ENCODE measurements at regions not wholly inside any gene's neighbourhood (a gene's known extent, or its start where the extent isn't known, plus 50 kb on each side); places are given as distances from the start of the nearest gene placed in this dataset.

DNA sequence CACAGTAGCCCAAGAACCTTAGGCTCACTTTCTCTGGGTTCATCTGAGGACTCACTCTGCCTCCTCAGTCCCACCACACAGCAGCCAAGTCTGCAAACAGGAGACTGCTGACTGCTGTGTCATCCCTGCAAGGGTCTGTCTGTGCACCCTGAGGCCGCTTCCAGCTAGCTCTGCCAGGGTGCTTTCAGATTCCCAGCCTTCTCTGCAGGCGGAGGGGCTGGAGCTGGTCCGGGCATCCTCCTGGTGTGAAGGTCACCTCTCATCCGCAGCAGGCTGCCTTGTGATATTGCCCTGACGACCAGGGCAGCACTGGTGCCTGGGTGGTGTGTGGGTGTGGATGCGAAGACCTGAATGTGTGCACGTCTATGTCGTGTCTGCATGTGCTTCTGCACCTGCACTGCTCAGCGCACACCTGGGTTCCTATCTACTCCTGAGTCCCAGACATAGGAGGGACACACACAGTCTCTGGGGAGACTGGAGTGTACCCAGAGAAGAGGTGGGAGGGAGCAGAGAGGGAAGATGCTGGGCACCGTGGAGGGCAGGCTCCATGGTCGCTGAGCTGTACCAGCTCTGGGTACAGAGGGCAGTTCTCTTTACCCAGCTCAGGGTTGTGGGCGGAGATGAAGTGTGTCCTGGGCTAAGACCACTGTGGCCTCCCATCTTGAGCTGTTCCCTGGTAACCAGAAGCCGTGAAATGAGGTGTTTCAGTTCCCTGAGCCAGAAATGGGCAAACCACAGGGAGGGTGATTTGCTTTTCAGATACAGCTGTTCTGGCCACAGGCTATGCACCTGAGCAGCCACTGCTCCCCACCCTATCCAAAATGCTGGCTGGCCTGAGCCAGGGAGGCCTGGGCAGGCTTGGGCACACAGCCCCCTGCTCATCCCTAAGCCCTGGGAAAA, 160.9 kb upstream of the CSF3R start:
- DNase-seq: no peak
- no peaks in the 10 kb centered on the region for H3K36me3 ChIP-seq
- H3K4me3 ChIP-seq: no peak overlapping the region
- H3K27me3 ChIP-seq: peaks cover 0 to 29% (median 7%) of the 10 kb centered on the region in 9 donors
- WGBS, 4 donors: 56 to 76% (median 71%) methylated on average over 9 to 13 of the region's 13 CpGs
- ATAC-seq: no peak
- no peak overlapping the region for H3K27ac ChIP-seq
- H3K4me1 ChIP-seq: no peaks in the 10 kb centered on the region
- intact Hi-C loops (cut with DNase I): no loop called here
- TF ChIP-seq, protein P1, sequence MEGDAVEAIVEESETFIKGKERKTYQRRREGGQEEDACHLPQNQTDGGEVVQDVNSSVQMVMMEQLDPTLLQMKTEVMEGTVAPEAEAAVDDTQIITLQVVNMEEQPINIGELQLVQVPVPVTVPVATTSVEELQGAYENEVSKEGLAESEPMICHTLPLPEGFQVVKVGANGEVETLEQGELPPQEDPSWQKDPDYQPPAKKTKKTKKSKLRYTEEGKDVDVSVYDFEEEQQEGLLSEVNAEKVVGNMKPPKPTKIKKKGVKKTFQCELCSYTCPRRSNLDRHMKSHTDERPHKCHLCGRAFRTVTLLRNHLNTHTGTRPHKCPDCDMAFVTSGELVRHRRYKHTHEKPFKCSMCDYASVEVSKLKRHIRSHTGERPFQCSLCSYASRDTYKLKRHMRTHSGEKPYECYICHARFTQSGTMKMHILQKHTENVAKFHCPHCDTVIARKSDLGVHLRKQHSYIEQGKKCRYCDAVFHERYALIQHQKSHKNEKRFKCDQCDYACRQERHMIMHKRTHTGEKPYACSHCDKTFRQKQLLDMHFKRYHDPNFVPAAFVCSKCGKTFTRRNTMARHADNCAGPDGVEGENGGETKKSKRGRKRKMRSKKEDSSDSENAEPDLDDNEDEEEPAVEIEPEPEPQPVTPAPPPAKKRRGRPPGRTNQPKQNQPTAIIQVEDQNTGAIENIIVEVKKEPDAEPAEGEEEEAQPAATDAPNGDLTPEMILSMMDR (IDR thresholded peaks at IDR 0.05): no peak
- TF ChIP-seq POLR2A (IDR thresholded peaks at IDR 0.05): no peak
- H3K9me3 ChIP-seq: no peaks in the 10 kb centered on the region

DNA sequence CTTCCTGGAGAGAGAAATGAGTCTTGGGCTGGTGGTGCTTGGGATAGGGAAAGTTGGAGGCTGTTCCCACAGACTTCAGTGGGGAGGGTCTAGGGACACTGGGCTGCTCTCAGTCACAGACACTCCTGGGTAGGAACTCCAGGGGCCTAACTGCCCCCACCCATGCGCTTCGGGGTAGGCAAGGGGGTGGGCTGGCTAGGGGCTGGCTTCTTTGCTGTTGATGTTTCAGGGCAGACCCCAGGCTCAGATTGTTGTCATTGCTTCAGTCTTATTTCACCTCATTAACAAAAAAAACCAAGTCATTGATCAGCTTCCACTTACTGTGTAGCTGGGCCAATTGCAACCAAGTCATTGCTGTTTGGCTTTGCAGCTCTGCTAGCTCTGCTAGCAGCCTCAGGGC, 160.1 kb upstream of the CSF3R start:
- H3K27me3 ChIP-seq: peaks cover 0 to 26% (median 5%) of the 10 kb centered on the region in 9 donors
- H3K9me3 ChIP-seq: no peaks in the 10 kb centered on the region
- intact Hi-C loops (cut with DNase I): no loop called here
- H3K4me1 ChIP-seq: no peaks in the 10 kb centered on the region
- no peak for TF ChIP-seq POLR2A (IDR thresholded peaks at IDR 0.05)
- TF ChIP-seq, protein P1 (IDR thresholded peaks at IDR 0.05): no peak
- H3K27ac ChIP-seq: no peak overlapping the region
- 78 to 100% (median 88%) methylated on average over 2 of the region's 2 CpGs; no CpG with 5 or more reads in 1 of the 4 donors for WGBS, 4 donors
- no peak overlapping the region for H3K4me3 ChIP-seq
- ATAC-seq (no peak), DNase-seq (no peak)
- no peaks in the 10 kb centered on the region for H3K36me3 ChIP-seq

DNA sequence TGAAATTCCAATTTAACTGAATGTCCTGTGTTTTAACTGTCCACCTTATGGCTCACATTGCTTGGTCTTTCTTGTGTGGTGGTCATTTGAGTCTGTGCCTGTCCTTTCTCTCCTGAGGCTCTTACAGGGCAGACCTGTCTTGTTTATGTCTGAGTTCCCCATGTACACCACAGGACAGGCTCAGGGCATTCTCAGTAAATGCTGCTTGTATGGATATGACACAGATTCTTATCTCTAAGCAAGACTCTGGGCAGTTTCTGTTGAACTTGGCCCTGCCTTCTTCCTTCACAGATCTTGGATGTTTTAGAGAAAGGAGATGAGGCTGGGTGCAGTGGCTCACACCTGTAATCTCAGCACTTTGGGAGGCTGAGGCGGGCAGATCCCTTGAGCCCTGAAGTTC, 159.1 kb upstream of the CSF3R start:
- Histone ChIP-seq H3K9me3 (no peaks in the 10 kb centered on the region), H3K4me1 (no peaks in the 10 kb centered on the region), H3K4me3 (no peak overlapping the region), H3K36me3 (no peaks in the 10 kb centered on the region), H3K27ac (no peak overlapping the region), H3K27me3 (peaks cover 0 to 29% (median 5%) of the 10 kb centered on the region in 9 donors)
- ATAC-seq: no peak
- no peak for TF ChIP-seq POLR2A (IDR thresholded peaks at IDR 0.05)
- TF ChIP-seq, protein P1 (IDR thresholded peaks at IDR 0.05): no peak
- DNase-seq: no peak
- WGBS, 4 donors: 64 to 92% (median 85%) methylated on average over 1 of the region's 1 CpG
- intact Hi-C loops (cut with DNase I): no loop called here

DNA sequence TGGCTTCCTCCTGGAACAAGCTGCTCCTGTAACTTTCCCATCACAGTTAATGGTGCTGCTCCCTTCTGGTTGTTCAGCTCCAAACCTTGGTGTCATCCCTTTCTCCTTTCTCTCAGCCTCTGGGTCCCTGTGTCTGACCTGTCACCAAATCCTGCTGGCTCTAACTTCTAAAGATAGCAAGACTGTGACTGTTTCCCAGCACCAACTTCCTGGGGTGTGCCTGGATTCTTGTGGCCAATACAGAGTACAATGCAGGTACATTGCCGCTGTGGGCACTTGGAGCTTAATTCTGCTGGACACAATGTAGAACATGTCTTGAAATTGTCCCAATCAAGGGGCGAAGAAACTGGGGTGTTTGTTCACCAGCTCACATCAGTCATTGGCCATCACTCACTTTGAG, 156.7 kb upstream of the CSF3R start:
- H3K27me3 ChIP-seq: peaks cover 0 to 20% (median 5%) of the 10 kb centered on the region in 9 donors
- no peak overlapping the region for H3K4me3 ChIP-seq
- no peak for TF ChIP-seq POLR2A (IDR thresholded peaks at IDR 0.05)
- TF ChIP-seq, protein P1 (IDR thresholded peaks at IDR 0.05): no peak
- ATAC-seq: no peak
- H3K27ac ChIP-seq: no peak overlapping the region
- no peak for DNase-seq
- intact Hi-C loops (cut with DNase I): no loop called here
- H3K4me1 ChIP-seq: no peaks in the 10 kb centered on the region
- no peaks in the 10 kb centered on the region for H3K36me3 ChIP-seq
- 81 to 96% (median 85%) methylated on average over 2 of the region's 2 CpGs for WGBS, 4 donors
- no peaks in the 10 kb centered on the region for H3K9me3 ChIP-seq

Data from heart left ventricle (tissue), 16 donors.